ENCODE measurements at regions not wholly inside any gene's neighbourhood (a gene's known extent, or its start where the extent isn't known, plus 50 kb on each side); places are given as distances from the start of the nearest gene placed in this dataset.

- no peak for ATAC-seq
- Histone ChIP-seq H3K27me3 (ENCODE audit: control insufficient read depth, insufficient read depth, low read length) (no peaks in the 10 kb centered on the region), H3K4me1 (ENCODE audit: control insufficient read depth, insufficient read depth, low read length) (no peaks in the 10 kb centered on the region), H3K36me3 (ENCODE audit: control insufficient read depth, insufficient read depth, low read length) (no peaks in the 10 kb centered on the region), H3K27ac (ENCODE audit: low read length) (no peak overlapping the region), H3K4me3 (ENCODE audit: low read depth in 2 of 2, low read length in 2 of 2) (no peak overlapping the region), H3K9me3 (ENCODE audit: control insufficient read depth, insufficient read depth, low read depth, low read length) (no peaks in the 10 kb centered on the region)
- CTCF ChIA-PET: no interaction called here
- no peak for DNase-seq (ENCODE audit: low read depth, low spot score)
- BruUV-seq (replicated peaks): no TSS peak
- intact Hi-C loops (cut with micrococcal nuclease; ENCODE audit: unreplicated experiment) (no loop called here), in situ Hi-C loops (cut with HindIII; ENCODE audit: low pct_unique_long_range_greater_than_20kb, low sequenced_read_pairs) (no loop called here)
- TF ChIP-seq CTCF (IDR thresholded peaks at IDR 0.05) (no peak), REST (IDR thresholded peaks at IDR 0.05; ENCODE audit: insufficient read depth in 1 of 2, low read depth in 2 of 2, low read length in 1 of 2) (no peak), SIN3A (IDR thresholded peaks at IDR 0.05; ENCODE audit: borderline replicate concordance, insufficient read depth, low read depth, low read length) (no peak), TCF7L2 (IDR thresholded peaks at IDR 0.05; ENCODE audit: low read depth, low read length) (no peak), POLR2AphosphoS5 (IDR thresholded peaks at IDR 0.05; ENCODE audit: low read depth, low read length) (no peak)
- POLR2A ChIA-PET: no interaction called here
Measured at GRCh38 chr10:109159351-109159750, 764.0 kb downstream of the XPNPEP1 start.

- intact Hi-C loops (cut with micrococcal nuclease; ENCODE audit: unreplicated experiment) (no loop called here), in situ Hi-C loops (cut with HindIII; ENCODE audit: low pct_unique_long_range_greater_than_20kb, low sequenced_read_pairs) (no loop called here)
- ChIA-PET CTCF (no interaction called here), POLR2A (no interaction called here)
- Histone ChIP-seq H3K9me3 (ENCODE audit: control insufficient read depth, insufficient read depth, low read depth, low read length) (no peaks in the 10 kb centered on the region), H3K4me3 (ENCODE audit: low read depth in 2 of 2, low read length in 2 of 2) (no peak overlapping the region), H3K27me3 (ENCODE audit: control insufficient read depth, insufficient read depth, low read length) (no peaks in the 10 kb centered on the region), H3K36me3 (ENCODE audit: control insufficient read depth, insufficient read depth, low read length) (no peaks in the 10 kb centered on the region), H3K27ac (ENCODE audit: low read length) (no peak overlapping the region), H3K4me1 (ENCODE audit: control insufficient read depth, insufficient read depth, low read length) (no peaks in the 10 kb centered on the region)
- no peak for ATAC-seq
- BruUV-seq (replicated peaks): no TSS peak
- TF ChIP-seq SIN3A (IDR thresholded peaks at IDR 0.05; ENCODE audit: borderline replicate concordance, insufficient read depth, low read depth, low read length): no peak
- no peak for TF ChIP-seq CTCF (IDR thresholded peaks at IDR 0.05)
- TF ChIP-seq REST (IDR thresholded peaks at IDR 0.05; ENCODE audit: insufficient read depth in 1 of 2, low read depth in 2 of 2, low read length in 1 of 2): no peak
- no peak for TF ChIP-seq POLR2AphosphoS5 (IDR thresholded peaks at IDR 0.05; ENCODE audit: low read depth, low read length)
- TF ChIP-seq TCF7L2 (IDR thresholded peaks at IDR 0.05; ENCODE audit: low read depth, low read length): no peak
- no peak for DNase-seq (ENCODE audit: low read depth, low spot score)
Measured at GRCh38 chr10:109156396-109156795, 766.9 kb downstream of the XPNPEP1 start.

Data from Panc1 (cell line).